Fibroblast of pulmonary artery (primary cell): ENCODE measurements at regions not wholly inside any gene's neighbourhood (a gene's known extent, or its start where the extent isn't known, plus 50 kb on each side); places are given as distances from the start of the nearest gene placed in this dataset.

ENCODE experiments used
- DNase-seq: peaks from one replicate; pipeline ENCODE4 v3.0.0-alpha.2; 2010; ENCODE audit warnings: low read depth
- H3K4me3 ChIP-seq: replicated peaks from 2 replicates; pipeline ENCODE4 v1.5.1; 2011; ENCODE audit warnings: low read depth, mild to moderate bottlenecking, control low read depth, low read length, moderate library complexity
- TF ChIP-seq, protein P1 (sequence below): IDR thresholded peaks from 2 replicates; pipeline ENCODE4 v1.5.1; 2011; ENCODE audit warnings: mild to moderate bottlenecking, control low read depth, low read length, inconsistent platforms; ENCODE audit errors: missing control alignments

- no peak for DNase-seq
- TF ChIP-seq, protein P1, sequence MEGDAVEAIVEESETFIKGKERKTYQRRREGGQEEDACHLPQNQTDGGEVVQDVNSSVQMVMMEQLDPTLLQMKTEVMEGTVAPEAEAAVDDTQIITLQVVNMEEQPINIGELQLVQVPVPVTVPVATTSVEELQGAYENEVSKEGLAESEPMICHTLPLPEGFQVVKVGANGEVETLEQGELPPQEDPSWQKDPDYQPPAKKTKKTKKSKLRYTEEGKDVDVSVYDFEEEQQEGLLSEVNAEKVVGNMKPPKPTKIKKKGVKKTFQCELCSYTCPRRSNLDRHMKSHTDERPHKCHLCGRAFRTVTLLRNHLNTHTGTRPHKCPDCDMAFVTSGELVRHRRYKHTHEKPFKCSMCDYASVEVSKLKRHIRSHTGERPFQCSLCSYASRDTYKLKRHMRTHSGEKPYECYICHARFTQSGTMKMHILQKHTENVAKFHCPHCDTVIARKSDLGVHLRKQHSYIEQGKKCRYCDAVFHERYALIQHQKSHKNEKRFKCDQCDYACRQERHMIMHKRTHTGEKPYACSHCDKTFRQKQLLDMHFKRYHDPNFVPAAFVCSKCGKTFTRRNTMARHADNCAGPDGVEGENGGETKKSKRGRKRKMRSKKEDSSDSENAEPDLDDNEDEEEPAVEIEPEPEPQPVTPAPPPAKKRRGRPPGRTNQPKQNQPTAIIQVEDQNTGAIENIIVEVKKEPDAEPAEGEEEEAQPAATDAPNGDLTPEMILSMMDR: no peak
- H3K4me3 ChIP-seq: no peak overlapping the region
These were observed 97.0 kb upstream of the HSD17B12 start for GRCh38 chr11:43583548-43583947.

GRCh38 chr11:43585877-43586608 is 94.5 kb upstream of the HSD17B12 start:
- H3K4me3 ChIP-seq: no peak overlapping the region
- no peak for DNase-seq
- TF ChIP-seq, protein P1: no peak

- no peak overlapping the region for H3K4me3 ChIP-seq
- DNase-seq: no peak
- TF ChIP-seq, protein P1: no peak
These were observed 90.8 kb upstream of the HSD17B12 start for GRCh38 chr11:43589601-43590250.

GRCh38 chr11:43601511-43601910 is 79.0 kb upstream of the HSD17B12 start:
- no peak overlapping the region for H3K4me3 ChIP-seq
- TF ChIP-seq, protein P1: no peak
- DNase-seq: no peak

DNA sequence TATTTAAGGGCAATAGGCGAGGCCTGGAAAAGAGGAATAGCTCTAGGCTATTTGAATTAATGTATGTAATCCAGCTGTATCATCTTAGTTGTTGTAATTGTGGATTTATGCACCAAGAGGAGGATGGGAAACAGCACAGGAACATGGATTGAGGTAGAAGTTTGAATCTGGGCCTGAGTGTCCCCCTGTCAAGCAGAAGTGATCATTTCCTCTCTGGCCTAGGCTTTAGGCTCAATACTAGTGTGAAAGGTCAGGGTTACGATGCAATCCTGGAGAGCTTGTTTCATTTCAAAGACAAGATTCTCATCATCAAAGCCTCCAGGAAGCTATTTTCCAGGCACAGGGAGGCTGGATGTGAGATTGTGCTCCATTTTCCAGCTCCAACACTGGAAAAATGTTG is 77.9 kb upstream of the HSD17B12 start:
- TF ChIP-seq, protein P1: no peak
- no peak for DNase-seq
- H3K4me3 ChIP-seq: no peak overlapping the region

GRCh38 chr11:43614214-43614613 is 66.3 kb upstream of the HSD17B12 start:
- no peak overlapping the region for H3K4me3 ChIP-seq
- no peak for DNase-seq
- TF ChIP-seq, protein P1: no peak
